Loucy (cell line): ENCODE measurements at regions not wholly inside any gene's neighbourhood (a gene's known extent, or its start where the extent isn't known, plus 50 kb on each side); places are given as distances from the start of the nearest gene placed in this dataset.
"Not testable (repeated sequence)": the region's sequence is repeated elsewhere in the genome, so short reads cannot be mapped to it uniquely, and the experiment has no call there.

Experiments used
- H2AFZ ChIP-seq: fragments of 200-600 bp; sonication (generic); 2 replicates; pipeline ENCODE4 v1.6.0; 2016; ENCODE audit warnings: antibody characterized with exemption, mild to moderate bottlenecking, low read length, moderate library complexity
- H3F3A ChIP-seq: fragments of 200-600 bp; 2 replicates; pipeline ENCODE4 v1.6.0; 2016; ENCODE audit warnings: antibody characterized with exemption, low read depth, mild to moderate bottlenecking
- H3K27me3 ChIP-seq: fragments of 200-600 bp; sonication (generic); 2 replicates; pipeline ENCODE4 v1.6.1; 2014; ENCODE audit warnings: low read length, mild to moderate bottlenecking; ENCODE audit not compliant: insufficient read depth, poor library complexity, severe bottlenecking
- H3K36me3 ChIP-seq: fragments of 200-600 bp; sonication (generic); 2 replicates; pipeline ENCODE4 v1.6.1; 2016; ENCODE audit warnings: low read length; ENCODE audit not compliant: insufficient read depth
- H3K4me1 ChIP-seq: fragments of 200-600 bp; sonication (generic); 2 replicates; pipeline ENCODE4 v1.5.1; 2014; ENCODE audit warnings: low read length, mild to moderate bottlenecking; ENCODE audit not compliant: insufficient read depth, poor library complexity, severe bottlenecking
- H3K4me2 ChIP-seq: fragments of 200-600 bp; sonication (generic); 2 replicates; pipeline ENCODE4 v1.6.0; 2014; ENCODE audit warnings: antibody characterized with exemption, low read length, low read depth, mild to moderate bottlenecking; ENCODE audit not compliant: poor library complexity, severe bottlenecking
- H3K4me3 ChIP-seq: fragments of 200-600 bp; sonication (generic); 2 replicates; pipeline ENCODE4 v1.5.1; 2014; ENCODE audit warnings: low read length, mild to moderate bottlenecking, mixed read lengths; ENCODE audit not compliant: poor library complexity, severe bottlenecking
- H3K79me2 ChIP-seq: fragments of 200-600 bp; sonication (generic); 2 replicates; pipeline ENCODE4 v1.6.1; 2014; ENCODE audit warnings: low read length; ENCODE audit not compliant: insufficient read depth
- H3K9ac ChIP-seq: fragments of 200-600 bp; sonication (generic); 2 replicates; pipeline ENCODE4 v1.6.0; 2014; ENCODE audit warnings: mild to moderate bottlenecking, low read depth, low read length, moderate library complexity; ENCODE audit not compliant: poor library complexity, severe bottlenecking
- H3K9me2 ChIP-seq: fragments of 200-600 bp; sonication (generic); replicated peaks from 2 replicates; pipeline ENCODE4 v1.6.1; 2016; ENCODE audit warnings: low read depth, low read length, mixed read lengths
- H3K9me3 ChIP-seq: fragments of 200-600 bp; sonication (generic); 2 replicates; pipeline ENCODE4 v1.6.1; 2014; ENCODE audit warnings: mild to moderate bottlenecking, antibody characterized with exemption, low read length, low read depth; ENCODE audit not compliant: insufficient read depth
- H4K20me1 ChIP-seq: fragments of 200-600 bp; sonication (generic); 2 replicates; pipeline ENCODE4 v1.6.0; 2014; ENCODE audit warnings: antibody characterized with exemption, low read length, mild to moderate bottlenecking; ENCODE audit not compliant: insufficient read depth, poor library complexity, severe bottlenecking
- EZH2phosphoT487 ChIP-seq: fragments of 200-600 bp; IDR thresholded peaks from 2 replicates; pipeline ENCODE4 v1.6.1; 2018; ENCODE audit warnings: antibody characterized with exemption, mild to moderate bottlenecking, moderate library complexity, borderline replicate concordance
- TF ChIP-seq, protein P1 (sequence below): fragments of 200-600 bp; sonication (generic); conservative IDR thresholded peaks from 2 replicates; pipeline ENCODE4 v1.5.1; 2014; ENCODE audit warnings: mild to moderate bottlenecking, antibody characterized with exemption, low read length

DNA sequence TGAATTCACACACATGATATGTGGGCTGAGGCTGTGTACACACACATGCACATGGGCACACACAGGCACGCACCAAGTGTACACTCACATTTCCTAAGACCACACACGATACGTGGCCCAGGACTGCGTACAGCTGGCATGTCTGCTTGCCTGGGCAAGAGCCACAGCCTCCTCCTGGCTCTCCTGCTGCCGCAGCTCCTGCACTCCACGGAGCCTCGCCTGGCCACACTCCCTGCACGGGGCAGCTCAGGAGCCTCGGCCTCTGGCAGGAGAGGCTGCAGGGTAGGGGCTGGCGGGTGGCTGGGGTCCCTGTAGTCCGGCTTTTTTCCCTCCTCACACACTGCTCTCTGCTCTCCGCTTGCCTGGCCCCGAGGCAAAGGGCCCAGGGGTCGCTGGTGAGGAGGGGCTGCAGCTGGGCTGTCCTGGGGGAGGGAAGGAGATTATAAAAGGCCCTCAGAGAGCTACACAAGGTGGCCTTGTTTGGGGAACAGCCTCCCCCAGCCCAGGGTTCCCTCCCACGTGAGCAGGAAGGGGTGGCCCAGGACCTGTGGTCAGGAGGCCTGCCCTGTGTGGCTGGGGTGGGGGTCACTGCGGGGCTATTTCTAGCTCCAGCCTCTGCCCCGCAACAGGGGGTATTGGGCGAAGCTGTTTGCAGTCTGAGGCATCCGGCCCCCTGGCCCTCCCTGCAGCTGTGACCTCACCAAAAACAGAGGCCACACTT lies 89.0 kb upstream of the SFSWAP start:
- no peaks in the 10 kb centered on the region for H4K20me1 ChIP-seq
- 0 out of 2 replicates have a peak, but pooled peaks cover 4% of the 10 kb centered on the region for H3F3A ChIP-seq
- no peak overlapping the region for H3K9ac ChIP-seq
- H3K4me3 ChIP-seq: no peak overlapping the region
- H3K4me2 ChIP-seq: no peak overlapping the region
- TF ChIP-seq, protein P1, sequence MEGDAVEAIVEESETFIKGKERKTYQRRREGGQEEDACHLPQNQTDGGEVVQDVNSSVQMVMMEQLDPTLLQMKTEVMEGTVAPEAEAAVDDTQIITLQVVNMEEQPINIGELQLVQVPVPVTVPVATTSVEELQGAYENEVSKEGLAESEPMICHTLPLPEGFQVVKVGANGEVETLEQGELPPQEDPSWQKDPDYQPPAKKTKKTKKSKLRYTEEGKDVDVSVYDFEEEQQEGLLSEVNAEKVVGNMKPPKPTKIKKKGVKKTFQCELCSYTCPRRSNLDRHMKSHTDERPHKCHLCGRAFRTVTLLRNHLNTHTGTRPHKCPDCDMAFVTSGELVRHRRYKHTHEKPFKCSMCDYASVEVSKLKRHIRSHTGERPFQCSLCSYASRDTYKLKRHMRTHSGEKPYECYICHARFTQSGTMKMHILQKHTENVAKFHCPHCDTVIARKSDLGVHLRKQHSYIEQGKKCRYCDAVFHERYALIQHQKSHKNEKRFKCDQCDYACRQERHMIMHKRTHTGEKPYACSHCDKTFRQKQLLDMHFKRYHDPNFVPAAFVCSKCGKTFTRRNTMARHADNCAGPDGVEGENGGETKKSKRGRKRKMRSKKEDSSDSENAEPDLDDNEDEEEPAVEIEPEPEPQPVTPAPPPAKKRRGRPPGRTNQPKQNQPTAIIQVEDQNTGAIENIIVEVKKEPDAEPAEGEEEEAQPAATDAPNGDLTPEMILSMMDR: no peak
- no peak for TF ChIP-seq EZH2phosphoT487
- no peaks in the 10 kb centered on the region for H3K27me3 ChIP-seq
- H3K4me1 ChIP-seq: peaks cover 7% of the 10 kb centered on the region
- H3K79me2 ChIP-seq: no peaks in the 10 kb centered on the region
- H3K9me2 ChIP-seq: no peaks in the 10 kb centered on the region
- H3K9me3 ChIP-seq: no peaks in the 10 kb centered on the region
- H3K36me3 ChIP-seq: no peaks in the 10 kb centered on the region
- no peak overlapping the region for H2AFZ ChIP-seq

DNA sequence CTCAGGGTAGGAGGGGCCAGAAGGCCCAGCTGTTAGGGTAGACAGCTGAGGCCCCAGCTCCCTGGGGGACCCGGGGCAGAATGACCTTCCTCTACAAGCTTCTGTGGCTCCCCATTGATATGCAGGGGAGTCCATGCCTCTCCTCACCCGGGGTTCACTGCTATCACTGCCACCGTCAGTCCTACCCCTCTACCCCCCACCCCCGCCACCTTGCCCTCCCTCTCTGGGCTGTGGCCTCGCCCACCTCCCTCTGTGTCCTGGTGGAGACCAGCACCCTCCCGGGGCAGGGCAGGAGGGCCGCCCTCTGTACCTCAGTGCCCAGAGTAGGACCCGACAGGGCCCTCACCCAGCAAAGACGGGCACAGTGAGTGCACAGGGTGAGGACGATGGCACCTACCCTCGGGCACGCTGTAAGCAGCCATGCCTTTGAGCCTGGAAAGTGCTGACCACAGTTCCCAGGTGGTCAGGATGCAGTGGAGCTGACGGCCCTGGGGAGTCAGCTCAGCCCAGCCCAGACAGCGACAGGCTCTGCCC lies 88.4 kb upstream of the SFSWAP start:
- TF ChIP-seq, protein P1: no peak
- no peak for TF ChIP-seq EZH2phosphoT487
- Histone ChIP-seq H3K4me1 (peaks cover 7% of the 10 kb centered on the region), H3K4me2 (no peak overlapping the region), H2AFZ (no peak overlapping the region), H3K27me3 (no peaks in the 10 kb centered on the region), H3K79me2 (no peaks in the 10 kb centered on the region), H3F3A (peaks cover 9% of the 10 kb centered on the region), H3K9ac (no peak overlapping the region), H4K20me1 (no peaks in the 10 kb centered on the region), H3K36me3 (no peaks in the 10 kb centered on the region), H3K4me3 (no peak overlapping the region), H3K9me3 (no peaks in the 10 kb centered on the region), H3K9me2 (no peaks in the 10 kb centered on the region)

DNA sequence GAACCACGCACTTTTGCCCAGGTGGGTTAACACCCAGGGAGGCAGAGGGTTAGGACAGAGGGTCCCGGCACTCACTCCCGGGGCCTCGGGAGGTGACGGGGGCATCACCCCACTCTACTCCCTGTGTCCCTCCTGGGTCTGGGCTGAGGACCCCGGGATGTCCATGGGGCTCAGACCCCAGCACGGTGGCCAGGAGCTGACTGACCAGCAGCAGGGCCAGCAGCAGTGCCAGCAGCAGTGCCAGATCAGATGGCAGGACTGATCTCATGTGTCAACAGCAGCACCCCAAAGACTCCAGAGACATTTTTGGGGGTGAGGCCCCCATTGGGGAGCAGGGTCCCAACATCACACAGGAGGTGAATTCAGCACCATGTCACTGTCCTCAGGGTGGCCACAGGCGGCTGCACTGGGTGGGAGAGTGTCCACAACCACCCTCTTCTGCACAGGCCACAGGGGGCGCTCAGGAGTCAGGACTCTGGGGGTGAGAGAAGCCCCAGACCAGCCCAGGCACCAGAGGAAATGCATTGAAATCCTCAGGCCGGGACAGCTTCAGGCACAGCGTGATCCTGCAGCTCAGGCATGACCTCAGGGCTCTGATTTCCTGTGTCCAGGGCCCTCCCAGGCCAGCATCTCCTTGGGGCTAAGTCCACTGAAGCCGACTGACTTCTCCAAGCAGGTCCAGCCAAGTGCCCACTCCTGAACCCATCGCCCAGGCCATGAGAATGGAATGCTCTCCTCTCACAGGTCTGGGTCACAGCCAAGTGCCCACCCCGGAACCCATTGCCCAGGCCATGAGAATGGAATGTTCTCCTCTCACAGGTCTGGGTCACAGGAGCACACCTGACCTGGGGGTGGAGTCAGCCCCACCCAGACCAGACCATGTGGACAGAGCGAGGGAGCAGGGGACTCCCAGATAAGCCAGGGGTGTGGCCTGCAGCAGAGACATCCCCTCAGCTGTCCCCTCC lies 87.2 kb upstream of the SFSWAP start:
- not testable (repeated sequence) for H3K4me3 ChIP-seq, H3K4me1 ChIP-seq, H3K9me2 ChIP-seq, H4K20me1 ChIP-seq, H3K4me2 ChIP-seq, H2AFZ ChIP-seq, H3K9me3 ChIP-seq, H3K9ac ChIP-seq, H3K79me2 ChIP-seq, H3K27me3 ChIP-seq, H3K36me3 ChIP-seq
- H3F3A ChIP-seq: peaks cover 16% of the 10 kb centered on the region

DNA sequence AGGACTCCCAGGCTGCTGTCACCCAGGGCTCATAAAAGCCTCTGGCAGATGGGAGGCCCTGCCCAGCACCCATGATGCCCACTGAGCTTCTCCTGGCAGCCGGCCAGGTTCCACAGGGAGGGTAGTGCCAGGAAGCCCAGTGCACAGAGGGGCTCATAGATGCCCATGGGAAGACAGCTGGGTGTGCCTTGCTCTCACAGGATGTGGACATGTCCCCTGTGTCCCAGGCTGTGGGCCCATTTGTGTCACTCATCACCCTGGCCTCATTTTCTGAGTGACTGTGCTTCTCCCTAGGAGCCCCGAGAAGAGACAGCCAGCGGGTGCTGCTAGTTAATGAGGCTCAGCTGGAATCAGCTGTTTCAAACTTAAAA lies 86.5 kb upstream of the SFSWAP start:
- not testable (repeated sequence) for H3K9me3 ChIP-seq, H3K4me1 ChIP-seq, H3K79me2 ChIP-seq, H3K9ac ChIP-seq, H3K4me2 ChIP-seq, H3K9me2 ChIP-seq, H2AFZ ChIP-seq, H4K20me1 ChIP-seq, H3K27me3 ChIP-seq, H3K4me3 ChIP-seq, H3K36me3 ChIP-seq
- peaks cover 16% of the 10 kb centered on the region for H3F3A ChIP-seq

DNA sequence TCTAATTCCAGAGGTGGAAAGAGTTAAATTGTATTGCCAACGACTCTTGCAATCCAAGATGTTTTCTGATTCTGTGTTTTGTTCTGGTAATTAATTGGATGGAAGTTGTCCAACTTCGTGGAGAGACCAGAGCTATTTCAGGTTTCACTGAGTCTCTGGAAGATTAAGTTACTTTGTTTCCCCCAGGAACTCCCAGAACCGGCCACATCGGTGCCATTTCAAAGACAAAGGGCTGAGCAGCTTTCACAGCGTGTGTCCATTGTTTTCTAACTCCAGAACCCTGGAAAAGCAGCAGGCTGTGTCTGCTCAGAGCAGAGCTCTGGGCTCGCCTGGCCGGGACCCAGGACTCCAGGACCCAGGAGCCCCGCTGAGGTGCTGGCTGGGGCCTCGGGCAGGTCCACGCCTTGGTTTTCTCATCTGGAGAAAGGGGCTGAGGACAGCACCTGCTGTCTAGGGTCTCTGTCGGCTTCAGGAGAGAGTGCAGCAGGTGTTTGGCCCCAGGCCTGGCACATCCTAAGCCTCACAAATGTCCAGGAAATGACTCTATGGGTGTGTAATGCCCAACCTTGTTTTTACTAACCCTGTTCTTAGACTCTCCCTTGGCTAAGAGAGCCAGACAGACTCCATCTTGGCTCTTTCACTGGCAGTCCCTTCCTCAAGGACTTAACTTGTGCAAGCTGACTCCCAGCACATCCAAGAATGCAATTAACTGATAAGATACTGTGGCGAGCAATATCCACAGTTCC lies 86.0 kb upstream of the SFSWAP start:
- not testable (repeated sequence) for H3K79me2 ChIP-seq, H3K27me3 ChIP-seq, H3K9me2 ChIP-seq, H2AFZ ChIP-seq, H3K36me3 ChIP-seq, H3K9ac ChIP-seq, H4K20me1 ChIP-seq, H3K9me3 ChIP-seq, H3K4me2 ChIP-seq, H3K4me3 ChIP-seq, H3K4me1 ChIP-seq
- peaks cover 16% of the 10 kb centered on the region for H3F3A ChIP-seq
